GM12891 (cell line): ENCODE measurements at regions not wholly inside any gene's neighbourhood (a gene's known extent, or its start where the extent isn't known, plus 50 kb on each side); places are given as distances from the start of the nearest gene placed in this dataset.
"Not testable (repeated sequence)": the region's sequence is repeated elsewhere in the genome, so short reads cannot be mapped to it uniquely, and the experiment has no call there.

Experiments used
- DNase-seq: peaks from one replicate; pipeline ENCODE4 v3.0.0; 2011; ENCODE audit warnings: low spot score; ENCODE audit not compliant: insufficient read length
- FAIRE-seq: peaks from 2 replicates; lab custom pipeline; 2011; peaks lifted over from hg19 to GRCh38; lab: Jason Lieb, UNC
- PAX5 ChIP-seq: IDR thresholded peaks from 2 replicates; pipeline ENCODE4 v1.6.1; 2011; ENCODE audit warnings: low read length, moderate library complexity, mild to moderate bottlenecking; ENCODE audit not compliant: insufficient read depth, severe bottlenecking
- POLR2A ChIP-seq: IDR thresholded peaks from 2 replicates; pipeline ENCODE4 v1.6.1; 2011; ENCODE audit warnings: low read depth, low read length, control low read depth
- POLR2AphosphoS5 ChIP-seq: IDR thresholded peaks from 2 replicates; pipeline ENCODE4 v1.6.1; 2011; ENCODE audit warnings: low read depth, low read length, control low read depth
- POU2F2 ChIP-seq: IDR thresholded peaks from 2 replicates; pipeline ENCODE4 v1.6.1; 2011; ENCODE audit warnings: low read depth, mild to moderate bottlenecking, control low read depth, low read length, moderate library complexity
- SPI1 ChIP-seq: IDR thresholded peaks from 2 replicates; pipeline ENCODE4 v1.6.1; 2011; ENCODE audit warnings: low read depth, low read length, control low read depth
- TAF1 ChIP-seq: IDR thresholded peaks from 2 replicates; pipeline ENCODE4 v1.6.1; 2011; ENCODE audit warnings: low read depth, low read length, control low read depth

DNA sequence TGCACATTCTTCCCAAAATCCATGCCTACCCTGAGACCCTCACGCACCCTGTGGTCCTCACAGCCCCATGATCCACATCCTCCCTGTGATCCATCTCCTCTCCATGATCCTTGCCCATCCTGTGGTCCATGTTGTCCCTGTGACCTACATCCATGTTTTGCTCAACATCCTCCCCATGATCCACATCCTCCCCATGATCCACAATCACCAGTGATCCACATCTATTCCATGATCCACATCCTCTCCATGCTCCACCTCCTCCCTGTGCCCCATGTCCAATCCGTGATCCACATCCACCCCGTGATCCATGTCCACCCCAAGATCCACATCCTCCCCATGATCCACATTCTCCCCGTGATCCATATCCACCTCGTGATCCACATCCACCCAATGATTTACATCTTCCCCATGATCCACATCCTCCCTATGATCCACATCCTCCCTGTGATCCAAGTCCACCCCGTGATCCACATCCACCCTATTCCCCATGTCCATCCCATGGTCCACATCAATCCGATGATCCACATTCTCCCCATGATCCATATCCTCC lies 281.2 kb downstream of the MYCN start:
- TF ChIP-seq PAX5 (no peak), POLR2AphosphoS5 (no peak), TAF1 (no peak), POLR2A (no peak), SPI1 (no peak), POU2F2 (no peak)
- no peak for FAIRE-seq
- DNase-seq = no peak

DNA sequence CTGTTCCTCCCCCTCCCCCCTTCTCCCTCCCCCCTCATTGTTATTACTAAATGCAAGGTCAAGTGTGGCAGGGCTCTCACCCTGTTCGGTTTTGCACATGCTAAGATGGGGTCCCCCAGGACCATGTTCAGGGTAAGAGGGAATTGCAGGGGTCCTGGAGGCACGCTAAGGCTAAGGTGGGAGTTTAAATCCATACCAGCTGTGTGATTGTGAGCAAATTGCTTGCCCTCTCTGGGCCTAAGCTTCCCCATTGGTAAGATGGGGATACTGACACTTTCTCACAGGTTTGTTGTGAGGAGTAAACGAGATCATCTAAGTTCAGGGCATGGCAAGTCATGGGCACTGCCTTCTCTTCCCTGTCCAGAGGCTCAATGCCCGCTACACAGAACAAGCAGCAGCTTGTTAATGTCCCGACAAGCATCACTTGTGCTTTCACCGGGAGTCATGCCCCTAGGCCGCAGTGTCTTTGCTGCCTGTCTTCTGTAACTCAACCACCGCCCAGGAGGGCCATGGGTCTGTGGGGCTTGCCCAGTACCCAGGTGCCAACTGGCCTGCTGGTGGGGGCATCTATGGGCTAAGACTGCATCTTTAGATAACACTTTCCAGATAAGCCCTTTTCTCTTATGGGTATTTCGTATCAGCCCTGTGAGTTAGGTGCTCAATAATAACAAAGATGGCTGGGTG lies 279.1 kb downstream of the MYCN start:
- FAIRE-seq (no peak), DNase-seq (no peak)
- no peak for TF ChIP-seq POLR2A
- no peak for TF ChIP-seq SPI1
- no peak for TF ChIP-seq POLR2AphosphoS5
- no peak for TF ChIP-seq POU2F2
- no peak for TF ChIP-seq PAX5
- TF ChIP-seq TAF1 = no peak

DNA sequence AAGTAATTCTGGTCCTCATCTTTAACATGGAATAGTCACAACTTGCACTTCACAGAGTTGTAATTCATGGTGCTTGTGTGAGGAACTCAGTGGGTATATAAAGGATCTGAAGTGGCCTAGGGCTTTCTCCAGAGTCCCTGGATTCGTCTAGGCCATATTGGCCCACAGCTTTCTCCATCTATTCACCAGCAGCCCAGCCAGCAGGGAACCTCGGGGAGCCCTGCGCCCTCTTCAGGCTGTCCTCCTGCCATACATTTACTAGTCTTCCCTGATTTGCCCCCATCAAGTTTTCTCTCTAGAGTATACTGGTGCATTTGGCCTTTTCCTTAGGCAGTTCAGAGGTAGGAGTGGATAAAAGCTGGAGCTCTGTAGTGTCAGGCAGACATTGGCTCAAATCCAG lies 278.3 kb downstream of the MYCN start:
- TF ChIP-seq POLR2AphosphoS5 (no peak), PAX5 (no peak), POLR2A (no peak), SPI1 (no peak), TAF1 (no peak), POU2F2 (no peak)
- FAIRE-seq (no peak), DNase-seq (no peak)

DNA sequence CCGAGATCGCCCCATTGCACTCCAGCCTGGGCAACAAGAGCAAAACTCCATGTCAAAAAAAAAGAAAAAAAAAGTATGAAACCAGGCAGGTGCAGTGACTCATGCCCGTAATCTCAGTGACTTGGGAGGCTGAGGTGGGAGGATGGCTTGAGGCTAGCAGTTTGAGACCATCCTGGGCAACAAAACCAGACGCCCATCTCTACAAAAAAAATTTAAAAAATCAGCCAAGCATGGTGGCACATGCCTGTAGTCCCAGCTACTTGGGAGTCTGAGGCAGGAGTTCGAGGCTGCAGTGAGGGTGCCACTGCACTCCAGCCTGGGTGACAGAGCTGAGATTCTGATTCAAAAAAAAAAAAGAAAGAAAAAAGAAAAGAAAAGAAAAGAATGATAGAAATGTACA lies 277.8 kb downstream of the MYCN start:
- DNase-seq (no peak), FAIRE-seq (no peak)
- TF ChIP-seq POU2F2 (no peak), PAX5 (no peak), SPI1 (no peak), POLR2AphosphoS5 (no peak)

DNA sequence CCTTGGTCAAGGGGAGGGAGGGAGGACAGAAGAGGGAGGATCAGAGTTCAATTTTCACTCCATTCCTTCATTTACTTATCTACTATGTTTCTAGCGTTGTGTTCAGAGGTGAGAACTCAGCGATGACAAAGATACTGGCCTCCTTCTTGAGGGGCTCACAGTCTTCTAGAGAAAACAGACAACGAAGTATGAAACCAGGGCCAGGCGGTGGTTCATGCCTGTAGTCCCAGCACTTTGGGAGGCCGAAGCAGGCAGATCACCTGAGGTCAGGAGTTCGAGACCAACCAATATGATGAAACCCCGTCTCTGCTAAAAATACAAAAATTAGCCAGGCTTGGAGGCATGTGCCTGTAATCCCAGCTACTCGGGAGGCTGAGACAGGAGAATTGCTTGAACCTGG lies 277.4 kb downstream of the MYCN start:
- FAIRE-seq = not testable (repeated sequence)

DNA sequence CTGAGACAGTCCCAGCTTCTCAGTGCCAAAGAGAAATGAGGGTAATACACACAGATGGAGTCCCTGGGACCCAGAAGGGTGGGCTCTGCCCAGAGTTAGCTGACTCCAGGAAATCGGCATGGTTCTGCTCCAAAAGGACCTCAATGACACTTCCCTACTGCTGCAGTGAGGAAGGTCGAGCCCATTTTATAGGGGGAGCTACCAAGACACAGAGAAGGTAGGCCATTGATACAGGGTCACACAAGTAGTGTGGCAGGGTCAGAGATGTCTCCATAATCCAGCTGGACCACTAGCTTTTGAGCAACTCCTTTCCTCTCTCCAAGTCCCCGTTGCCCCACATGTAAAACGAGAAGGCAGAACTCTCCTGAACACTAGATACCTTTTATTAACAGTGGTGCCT lies 276.9 kb downstream of the MYCN start:
- no peak for TF ChIP-seq POLR2AphosphoS5
- no peak for TF ChIP-seq TAF1
- TF ChIP-seq SPI1 = no peak
- no peak for TF ChIP-seq POU2F2
- TF ChIP-seq POLR2A = no peak
- no peak for TF ChIP-seq PAX5
- FAIRE-seq (no peak), DNase-seq (no peak)

More for the DNA sequence above, 277.4 kb downstream of the MYCN start:
- DNase-seq = not testable (repeated sequence)

DNA sequence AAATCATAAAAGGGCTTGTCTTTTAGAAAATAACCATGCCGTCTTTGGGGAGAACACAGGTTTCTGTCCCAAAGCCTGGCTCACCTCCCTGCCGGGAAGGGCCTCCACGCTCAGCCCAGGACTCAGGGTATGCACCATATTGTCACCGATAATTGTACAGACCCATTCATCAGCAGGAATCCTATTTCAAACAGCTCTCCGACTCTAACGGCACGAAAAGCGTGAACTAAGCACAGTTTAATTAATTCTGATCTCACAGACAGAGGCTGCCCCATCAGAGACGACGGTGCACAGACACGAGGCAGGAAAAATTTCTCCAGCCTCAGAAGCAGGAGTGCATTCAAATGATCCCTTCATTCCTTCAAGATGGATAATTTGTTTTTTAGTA lies 276.2 kb downstream of the MYCN start:
- DNase-seq (no peak), FAIRE-seq (no peak)
- TF ChIP-seq TAF1 (no peak), POU2F2 (no peak), SPI1 (no peak), PAX5 (no peak), POLR2AphosphoS5 (no peak), POLR2A (no peak)

DNA sequence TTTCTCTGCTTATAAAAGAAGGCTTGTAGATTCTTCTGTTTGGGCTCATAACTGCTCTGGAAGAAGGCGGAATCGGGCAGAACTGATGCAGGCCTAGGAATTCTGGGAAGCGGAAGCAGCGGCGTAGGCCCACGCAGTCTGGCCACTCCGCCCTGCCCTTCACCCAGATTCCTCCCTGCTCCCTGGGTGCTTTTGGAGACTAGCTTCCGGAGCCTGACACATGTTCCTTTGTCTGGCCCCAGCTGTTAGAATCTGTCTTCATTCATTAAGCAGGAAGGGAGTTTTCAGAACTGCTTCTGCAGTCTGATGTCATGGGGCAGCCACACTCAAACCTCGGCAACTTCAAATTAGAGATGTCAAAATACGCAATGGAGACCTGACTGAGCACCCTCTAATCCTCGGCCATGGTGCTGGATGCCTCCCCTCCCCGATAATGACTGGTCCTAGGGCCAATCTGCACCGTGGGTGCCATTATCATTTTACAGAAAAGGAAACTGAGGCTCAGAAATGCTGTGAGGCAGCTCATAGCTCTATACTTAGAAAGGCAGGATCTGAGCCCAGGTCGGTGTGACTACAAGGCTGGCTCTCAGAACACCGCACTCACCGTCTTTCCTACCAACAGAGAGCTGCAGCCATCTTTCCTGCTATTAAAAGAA lies 275.7 kb downstream of the MYCN start:
- DNase-seq (no peak), FAIRE-seq (no peak)
- TF ChIP-seq TAF1 = no peak
- TF ChIP-seq POU2F2 = no peak
- TF ChIP-seq POLR2A = no peak
- TF ChIP-seq POLR2AphosphoS5 = no peak
- TF ChIP-seq SPI1 = no peak
- TF ChIP-seq PAX5 = no peak

DNA sequence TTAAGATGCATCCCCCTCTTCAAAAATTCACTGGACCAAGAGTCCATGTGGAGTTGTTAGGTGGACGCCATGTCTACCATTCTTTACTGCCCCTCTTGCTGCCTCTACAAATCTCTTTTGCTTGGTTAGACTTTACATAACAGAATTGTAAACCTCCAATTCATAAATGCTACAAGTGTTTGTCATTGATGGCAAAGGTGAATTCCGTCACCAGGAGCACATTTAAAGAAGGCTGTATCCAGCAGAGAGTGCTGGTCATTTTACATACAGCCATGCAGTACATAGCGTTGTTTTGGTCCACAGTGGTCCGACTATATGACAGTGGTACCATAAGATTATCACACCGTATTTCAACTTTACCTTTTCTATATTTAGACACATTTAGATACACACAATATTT lies 274.5 kb downstream of the MYCN start:
- DNase-seq (no peak), FAIRE-seq (no peak)
- no peak for TF ChIP-seq POLR2AphosphoS5
- TF ChIP-seq POLR2A = no peak
- no peak for TF ChIP-seq SPI1
- TF ChIP-seq POU2F2 = no peak
- no peak for TF ChIP-seq PAX5
- no peak for TF ChIP-seq TAF1

DNA sequence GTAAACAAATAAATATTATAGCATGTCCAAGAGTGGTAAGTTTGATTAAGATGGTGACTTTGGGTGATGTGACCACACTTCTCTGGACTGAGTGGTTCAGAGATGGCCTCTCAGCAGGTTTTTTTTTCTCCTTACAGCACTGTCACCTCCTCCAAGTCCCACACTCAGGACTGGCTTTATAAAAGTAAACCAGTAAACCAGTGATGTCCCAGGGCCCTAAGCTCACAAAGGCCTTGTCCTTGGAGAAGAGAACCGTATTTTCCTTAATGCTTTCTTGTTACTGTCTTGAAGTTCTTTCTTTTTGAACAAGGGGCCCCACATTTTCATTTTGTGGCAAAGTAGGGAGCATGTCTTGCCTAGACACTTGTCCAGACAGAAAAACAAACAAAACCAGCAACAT lies 274.0 kb downstream of the MYCN start:
- FAIRE-seq = no peak
- TF ChIP-seq SPI1 = no peak
- no peak for TF ChIP-seq TAF1
- TF ChIP-seq POLR2A = no peak
- no peak for TF ChIP-seq POLR2AphosphoS5
- TF ChIP-seq POU2F2 = no peak
- TF ChIP-seq PAX5 = no peak
- no peak for DNase-seq
